ENCODE measurements at regions not wholly inside any gene's neighbourhood (a gene's known extent, or its start where the extent isn't known, plus 50 kb on each side); places are given as distances from the start of the nearest gene placed in this dataset.
"Not testable (repeated sequence)": the region's sequence is repeated elsewhere in the genome, so short reads cannot be mapped to it uniquely, and the experiment has no call there.

GRCh38 chr1:29682171-29682918 lies 446.0 kb downstream of the PTPRU start:
- DNase-seq = peak; percentile 47

DNA sequence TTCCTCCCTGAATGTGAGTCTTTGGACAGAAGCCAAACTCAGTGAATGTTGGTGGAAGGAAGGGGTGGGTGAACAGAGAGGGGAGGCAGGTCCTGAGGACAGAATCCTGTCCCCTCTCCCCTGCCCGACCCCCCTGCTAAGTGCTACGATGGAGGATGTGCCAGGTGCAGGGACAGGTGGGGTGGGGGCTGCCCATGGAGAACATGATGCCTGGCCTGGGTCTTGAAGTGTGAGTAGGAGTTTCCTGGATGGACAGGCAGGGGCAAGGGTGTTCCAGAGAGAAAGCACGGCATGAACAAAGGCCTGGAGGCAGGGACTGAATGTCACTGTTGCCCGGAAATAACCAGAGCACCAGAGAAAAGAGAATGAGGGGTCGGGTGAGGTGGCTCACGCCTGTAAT lies 445.1 kb downstream of the PTPRU start:
- DNase-seq = not testable (repeated sequence)

DNA sequence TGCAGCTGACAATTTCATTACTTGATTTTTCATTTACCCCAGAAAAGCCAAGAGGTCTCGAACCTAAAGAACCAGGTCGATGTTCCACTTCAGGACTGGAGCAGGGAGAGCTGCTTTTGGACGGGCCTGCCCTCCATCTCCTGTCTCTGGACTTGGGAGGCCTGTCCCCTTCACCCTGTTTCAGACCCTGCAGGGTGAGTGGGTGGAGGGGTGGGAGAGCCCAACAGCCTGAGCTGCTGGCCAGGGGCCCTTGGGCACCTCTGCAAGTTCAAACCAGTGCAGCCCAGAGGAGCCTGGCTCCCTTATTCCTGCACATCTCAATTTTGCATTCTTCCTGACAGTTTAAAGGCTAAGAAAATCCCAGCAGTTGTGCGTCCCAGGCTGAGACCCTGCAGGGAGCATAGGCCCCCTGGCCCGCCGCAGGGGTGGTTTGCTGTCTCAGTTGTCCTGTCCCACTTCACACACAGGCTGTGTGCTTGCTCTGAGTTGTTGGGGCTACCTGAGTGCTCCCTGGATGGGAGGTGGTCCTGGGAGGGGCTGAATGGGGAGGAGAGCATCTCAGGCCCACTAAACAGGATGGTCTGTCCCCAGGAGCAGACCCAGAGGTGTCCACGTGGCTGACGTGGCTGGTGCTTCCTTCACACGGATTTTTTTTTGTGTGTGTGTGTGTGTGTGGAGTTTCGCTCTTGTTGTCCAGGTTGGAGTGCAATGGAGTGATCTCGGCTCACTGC lies 443.7 kb downstream of the PTPRU start:
- DNase-seq = no peak

- DNase-seq = no peak
Observed at GRCh38 chr1:29679316-29679715, 443.0 kb downstream of the PTPRU start.

- DNase-seq = no peak
Observed at GRCh38 chr1:29677028-29678024, 441.0 kb downstream of the PTPRU start.

- DNase-seq = no peak
Observed at GRCh38 chr1:29676496-29676895, 440.2 kb downstream of the PTPRU start.

DNA sequence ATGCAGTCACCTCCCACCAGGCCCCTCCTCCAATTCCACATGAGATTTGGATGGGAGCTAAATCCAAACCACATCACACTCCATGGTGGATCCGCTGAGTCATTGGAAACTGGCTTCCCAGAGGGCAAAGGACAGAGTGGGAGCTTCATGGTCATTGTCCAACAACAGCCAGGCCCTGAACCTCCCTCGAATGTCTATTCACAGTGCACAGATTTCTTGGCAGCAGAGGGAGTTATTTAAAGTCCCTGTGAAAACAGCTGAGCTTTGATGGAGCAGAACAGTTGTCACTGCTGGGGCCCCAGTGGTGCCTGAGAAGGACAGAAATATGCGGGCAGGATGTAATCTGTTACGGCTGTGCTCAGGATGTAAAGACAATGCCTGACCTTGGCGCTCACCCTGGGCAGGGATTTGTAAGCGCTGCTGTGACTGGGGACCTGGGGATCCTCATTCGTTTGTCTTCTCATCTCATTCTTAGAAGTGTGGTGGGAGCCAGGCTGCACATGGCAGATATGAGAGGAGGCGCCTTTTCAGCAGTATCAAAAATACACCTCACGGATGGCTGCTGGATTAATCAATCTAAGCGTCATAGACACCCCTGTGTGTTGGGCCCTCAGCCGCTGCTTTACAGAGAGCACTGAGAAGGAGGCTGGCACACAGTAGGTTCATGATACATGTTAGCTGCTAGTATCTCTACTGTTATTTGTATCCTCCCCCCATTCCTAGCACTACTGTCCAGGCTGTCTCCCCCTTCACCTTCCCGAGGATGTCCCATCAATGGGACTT lies 439.4 kb downstream of the PTPRU start:
- no peak for DNase-seq

GRCh38 chr1:29674627-29675326 lies 438.5 kb downstream of the PTPRU start:
- no peak for DNase-seq

DNA sequence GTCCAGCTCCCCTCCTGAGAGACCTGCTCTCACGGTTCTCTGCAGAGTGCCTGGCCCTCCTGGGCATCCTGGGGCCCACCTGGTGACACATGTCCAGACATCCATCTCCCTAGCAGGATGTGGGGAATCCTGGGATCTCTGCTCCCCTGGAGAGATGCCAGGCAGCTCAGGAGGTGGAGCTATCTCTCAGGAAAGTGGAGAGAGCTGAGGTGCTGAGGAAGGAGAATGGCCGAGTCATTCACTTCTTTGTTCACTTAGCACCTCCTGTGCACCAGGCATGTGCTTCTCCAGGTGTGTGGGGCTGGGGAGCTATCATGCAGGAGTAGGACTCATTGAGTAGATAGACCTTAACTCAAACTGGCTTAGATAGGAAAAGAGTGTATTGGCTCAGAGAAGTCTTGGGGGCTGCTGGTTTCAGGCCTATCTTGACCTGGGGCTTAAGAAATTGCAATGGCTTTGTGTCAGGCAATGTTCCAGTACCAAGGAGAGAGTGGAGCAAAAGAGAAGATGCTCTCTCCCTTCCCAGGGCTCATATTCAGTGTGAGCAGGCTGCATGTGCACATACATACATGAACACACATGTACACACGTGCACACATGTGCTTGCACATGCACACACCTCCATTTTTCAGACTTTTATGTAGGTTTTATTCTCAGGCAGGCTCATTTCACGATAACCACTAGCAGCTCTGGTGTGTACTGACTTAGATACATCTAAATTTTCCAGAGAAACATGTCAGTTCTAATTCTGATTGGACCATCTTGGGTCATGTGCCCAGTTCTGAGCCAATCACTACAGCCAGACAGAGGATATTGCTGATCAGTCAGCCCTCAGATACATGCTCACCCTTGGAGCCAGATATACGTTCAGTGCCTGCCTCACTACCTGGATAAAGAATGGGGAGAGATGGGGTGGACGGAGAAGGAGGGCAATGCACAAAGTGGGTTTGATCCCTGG lies 437.6 kb downstream of the PTPRU start:
- DNase-seq = no peak

- DNase-seq = no peak
Observed at GRCh38 chr1:29673228-29673500, 436.8 kb downstream of the PTPRU start.

- DNase-seq = no peak
Observed at GRCh38 chr1:29672416-29673227, 436.3 kb downstream of the PTPRU start.

GRCh38 chr1:29671446-29672356 lies 435.4 kb downstream of the PTPRU start:
- DNase-seq = no peak

DNA sequence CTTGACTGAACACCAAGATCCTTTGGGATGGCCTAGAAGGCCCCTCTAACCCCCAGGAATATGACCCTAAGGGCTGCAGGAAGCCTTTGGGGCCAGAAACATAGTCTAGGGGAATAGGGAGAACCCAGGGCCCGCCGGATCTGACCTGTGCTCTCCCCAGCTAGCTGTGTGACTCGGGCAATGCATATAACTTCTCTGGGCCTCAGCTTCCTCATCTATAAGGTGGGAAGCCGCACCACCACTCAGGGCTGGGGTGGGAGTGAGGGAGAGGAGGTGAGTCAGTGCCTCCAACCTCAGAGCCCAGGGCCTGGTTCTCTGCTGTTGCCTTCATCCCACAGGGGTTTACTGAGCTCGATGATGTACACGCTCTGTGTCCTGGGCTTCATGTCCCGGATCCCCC lies 434.4 kb downstream of the PTPRU start:
- DNase-seq = no peak

DNA sequence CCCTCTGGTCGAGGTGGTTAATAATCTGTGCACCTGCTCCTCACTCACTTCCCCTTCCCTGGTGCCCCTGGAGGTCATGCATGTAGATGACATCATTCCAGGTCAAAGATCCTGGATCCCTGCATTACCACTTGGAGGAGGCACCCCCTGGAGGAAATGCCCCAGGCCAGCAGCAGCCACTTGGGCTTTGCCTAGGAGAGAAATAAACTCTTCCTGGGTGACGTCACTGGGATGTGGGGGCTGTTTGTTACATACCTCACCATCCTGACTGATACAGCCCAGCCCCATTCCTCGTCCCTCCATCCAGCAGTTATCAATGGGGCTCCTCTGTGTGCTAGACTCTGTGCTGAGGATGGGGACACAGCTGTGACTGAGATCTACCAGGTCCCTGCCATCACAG lies 433.6 kb downstream of the PTPRU start:
- no peak for DNase-seq

- no peak for DNase-seq
Observed at GRCh38 chr1:29669158-29669871, 433.0 kb downstream of the PTPRU start.

- no peak for DNase-seq
Observed at GRCh38 chr1:29668551-29669157, 432.3 kb downstream of the PTPRU start.

GRCh38 chr1:29667951-29668350 lies 431.6 kb downstream of the PTPRU start:
- no peak for DNase-seq

DNA sequence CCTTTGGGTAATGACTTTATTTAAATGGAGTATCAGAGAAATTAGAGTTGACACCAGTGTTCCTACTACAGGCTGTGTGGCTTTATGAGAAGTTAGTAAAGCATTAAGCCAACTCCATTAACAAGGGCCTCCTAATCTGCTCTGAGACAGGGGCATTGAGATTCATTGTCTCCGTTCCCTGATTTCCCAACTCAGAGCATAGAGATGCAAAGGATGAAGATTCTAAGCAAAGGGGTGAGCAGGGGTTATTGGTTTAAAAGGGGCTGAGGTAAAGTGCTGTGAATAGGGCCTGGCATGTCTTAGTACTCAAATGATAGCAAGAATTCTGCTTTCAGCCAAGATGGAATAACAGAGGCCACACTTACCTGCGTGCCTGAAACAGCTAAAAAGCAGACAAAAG lies 428.4 kb downstream of the PTPRU start:
- DNase-seq = no peak
